EH (cell line): ENCODE measurements at regions not wholly inside any gene's neighbourhood (a gene's known extent, or its start where the extent isn't known, plus 50 kb on each side); places are given as distances from the start of the nearest gene placed in this dataset.
"Not testable (repeated sequence)": the region's sequence is repeated elsewhere in the genome, so short reads cannot be mapped to it uniquely, and the experiment has no call there.

Experiments
- DNase-seq: peaks from one replicate; pipeline ENCODE4 v3.0.0-alpha.2; 2015; ENCODE audit warnings: low read depth

GRCh38 chr6:156688620-156688971, 88.6 kb upstream of the ARID1B start:
- DNase-seq, result no peak

- DNase-seq, result peak; percentile 48
Measured at GRCh38 chr6:156687789-156688619, 89.2 kb upstream of the ARID1B start.

GRCh38 chr6:156686995-156687788, 90.0 kb upstream of the ARID1B start:
- peak; percentile 89 for DNase-seq

- DNase-seq, result peak; percentile 60
Measured at GRCh38 chr6:156686301-156686994, 90.7 kb upstream of the ARID1B start.

- no peak for DNase-seq
Measured at GRCh38 chr6:156685823-156686222, 91.4 kb upstream of the ARID1B start.

- no peak for DNase-seq
Measured at GRCh38 chr6:156683821-156684220, 93.4 kb upstream of the ARID1B start.

GRCh38 chr6:156676721-156677120, 100.5 kb upstream of the ARID1B start:
- no peak for DNase-seq

GRCh38 chr6:156674197-156674596, 103.0 kb upstream of the ARID1B start:
- DNase-seq, result no peak

- not testable (repeated sequence) for DNase-seq
Measured at GRCh38 chr6:156670097-156670496, 107.1 kb upstream of the ARID1B start.

- DNase-seq, result peak; percentile 83
Measured at GRCh38 chr6:156662025-156662445, 115.1 kb upstream of the ARID1B start.

- no peak for DNase-seq
Measured at GRCh38 chr6:156660389-156660788, 116.8 kb upstream of the ARID1B start.

- no peak for DNase-seq
Measured at GRCh38 chr6:156659822-156660198, 117.4 kb upstream of the ARID1B start.

GRCh38 chr6:156658966-156659821, 118.0 kb upstream of the ARID1B start:
- DNase-seq, result peak; percentile 23

GRCh38 chr6:156658186-156658965, 118.8 kb upstream of the ARID1B start:
- DNase-seq, result peak; percentile 81

GRCh38 chr6:156657296-156657695, 119.9 kb upstream of the ARID1B start:
- no peak for DNase-seq

GRCh38 chr6:156654919-156655918, 122.0 kb upstream of the ARID1B start:
- no peak for DNase-seq

GRCh38 chr6:156652231-156652750, 124.9 kb upstream of the ARID1B start:
- no peak for DNase-seq

GRCh38 chr6:156651486-156651885, 125.7 kb upstream of the ARID1B start:
- no peak for DNase-seq

GRCh38 chr6:156650896-156651390, 126.2 kb upstream of the ARID1B start:
- no peak for DNase-seq
